CD4-positive, alpha-beta T cell treated with Interleukin-6 for 4 hours (primary cell): ENCODE measurements at regions not wholly inside any gene's neighbourhood (a gene's known extent, or its start where the extent isn't known, plus 50 kb on each side); places are given as distances from the start of the nearest gene placed in this dataset.
"Not testable (repeated sequence)": the region's sequence is repeated elsewhere in the genome, so short reads cannot be mapped to it uniquely, and the experiment has no call there.

Experiments used
- DNase-seq: peaks from one replicate; pipeline ENCODE4 v3.0.0-alpha.2; 2020; ENCODE audit warnings: mixed read lengths

GRCh38 chr6:121549736-121550135 is 114.3 kb downstream of the GJA1 start:
- DNase-seq = no peak

GRCh38 chr6:121550491-121551010 is 115.1 kb downstream of the GJA1 start:
- no peak for DNase-seq

- no peak for DNase-seq
These were observed 119.8 kb downstream of the GJA1 start for GRCh38 chr6:121555201-121555600.

- not testable (repeated sequence) for DNase-seq
These were observed 120.7 kb downstream of the GJA1 start for GRCh38 chr6:121556149-121556548.

GRCh38 chr6:121557146-121557940 is 121.9 kb downstream of the GJA1 start:
- DNase-seq = no peak

GRCh38 chr6:121559611-121560269 is 124.3 kb downstream of the GJA1 start:
- DNase-seq = no peak

GRCh38 chr6:121560476-121560875 is 125.0 kb downstream of the GJA1 start:
- no peak for DNase-seq

GRCh38 chr6:121563286-121563685 is 127.8 kb downstream of the GJA1 start:
- no peak for DNase-seq

GRCh38 chr6:121564529-121564928 is 129.1 kb downstream of the GJA1 start:
- not testable (repeated sequence) for DNase-seq

GRCh38 chr6:121571455-121571854 is 136.0 kb downstream of the GJA1 start:
- no peak for DNase-seq

GRCh38 chr6:121573481-121573880 is 138.0 kb downstream of the GJA1 start:
- no peak for DNase-seq

GRCh38 chr6:121578216-121578615 is 142.8 kb downstream of the GJA1 start:
- DNase-seq = no peak

- no peak for DNase-seq
These were observed 144.0 kb downstream of the GJA1 start for GRCh38 chr6:121579478-121579877.

GRCh38 chr6:121581327-121581726 is 145.9 kb downstream of the GJA1 start:
- no peak for DNase-seq

- no peak for DNase-seq
These were observed 146.8 kb downstream of the GJA1 start for GRCh38 chr6:121582262-121582661.

GRCh38 chr6:121584586-121585369 is 149.3 kb downstream of the GJA1 start:
- no peak for DNase-seq

- DNase-seq = no peak
These were observed 155.0 kb downstream of the GJA1 start for GRCh38 chr6:121590438-121590837.

GRCh38 chr6:121590916-121591315 is 155.5 kb downstream of the GJA1 start:
- no peak for DNase-seq

- DNase-seq = no peak
These were observed 157.0 kb downstream of the GJA1 start for GRCh38 chr6:121592261-121592935.

- no peak for DNase-seq
These were observed 157.7 kb downstream of the GJA1 start for GRCh38 chr6:121593011-121593641.

- no peak for DNase-seq
These were observed 158.6 kb downstream of the GJA1 start for GRCh38 chr6:121594053-121594452.

- DNase-seq = no peak
These were observed 160.2 kb downstream of the GJA1 start for GRCh38 chr6:121595646-121596045.
